GM21737 (cell line): ENCODE measurements at regions not wholly inside any gene's neighbourhood (a gene's known extent, or its start where the extent isn't known, plus 50 kb on each side); places are given as distances from the start of the nearest gene placed in this dataset.

Experiments used
- ATAC-seq: cut with Tn5 transposase; IDR thresholded peaks from one replicate; pipeline ENCODE4 v1.9.1; 2021; ENCODE audit warnings: mild to moderate bottlenecking, moderate library complexity; ENCODE audit not compliant: unreplicated experiment

DNA sequence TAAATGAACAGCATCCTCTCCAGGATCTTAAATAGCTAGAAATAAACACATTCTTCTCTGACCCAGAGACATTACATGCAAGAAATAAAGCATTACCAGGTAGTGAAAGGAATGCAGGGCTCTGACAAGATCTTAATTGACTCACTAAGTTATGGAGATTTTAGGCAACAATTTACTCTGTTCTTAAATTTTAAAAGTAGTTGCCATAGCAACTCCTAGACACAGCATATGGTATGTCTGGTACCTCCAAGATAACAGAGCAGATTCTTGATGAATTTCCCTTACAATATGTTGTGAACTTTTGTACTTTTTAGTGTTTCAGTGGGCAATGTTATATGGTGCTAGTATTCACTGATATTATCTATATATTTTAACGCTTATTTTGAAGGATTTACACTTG lies 76.7 kb upstream of the G2E3 start:
- ATAC-seq: no peak

- no peak for ATAC-seq
Observed at GRCh38 chr14:30484201-30484600, 74.8 kb upstream of the G2E3 start.

DNA sequence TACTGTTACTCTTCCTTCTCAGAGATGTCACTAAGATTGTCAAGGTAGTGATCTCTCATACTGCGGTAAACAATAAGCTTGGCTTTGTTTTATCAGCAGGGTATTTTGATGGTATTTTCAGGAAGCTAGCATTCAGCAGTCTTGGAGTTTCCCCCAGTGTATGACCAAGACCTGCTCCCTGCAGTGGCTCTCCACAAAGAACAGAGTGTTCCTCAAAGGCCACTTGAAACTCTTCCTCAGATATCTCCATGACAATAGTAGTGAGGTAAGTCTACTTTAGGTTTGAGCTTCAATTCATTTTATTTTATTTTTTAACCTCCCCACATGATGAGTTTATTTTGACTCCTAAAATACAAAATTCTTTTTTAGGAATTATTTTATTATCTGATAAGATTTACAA lies 74.0 kb upstream of the G2E3 start:
- no peak for ATAC-seq

DNA sequence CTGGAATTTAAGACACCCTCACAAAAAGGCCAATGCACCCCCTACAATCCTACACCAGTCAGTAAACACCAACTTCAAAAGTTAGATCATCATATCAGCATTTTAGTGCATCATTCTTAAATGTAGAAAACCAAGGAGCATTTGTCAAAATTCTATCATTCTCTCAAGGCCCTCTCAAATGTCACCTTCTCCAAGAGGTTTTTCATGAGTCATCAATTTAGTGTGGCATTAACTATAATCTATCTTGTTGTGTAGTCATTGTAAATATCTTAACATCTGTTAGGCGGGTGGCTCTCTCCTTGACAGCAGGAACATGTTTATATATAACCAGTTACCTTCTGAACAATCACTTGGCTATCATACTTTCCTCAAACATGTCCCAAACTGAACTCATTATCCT lies 62.1 kb upstream of the G2E3 start:
- ATAC-seq: no peak

- no peak for ATAC-seq
Observed at GRCh38 chr14:30499358-30499757, 59.6 kb upstream of the G2E3 start.

DNA sequence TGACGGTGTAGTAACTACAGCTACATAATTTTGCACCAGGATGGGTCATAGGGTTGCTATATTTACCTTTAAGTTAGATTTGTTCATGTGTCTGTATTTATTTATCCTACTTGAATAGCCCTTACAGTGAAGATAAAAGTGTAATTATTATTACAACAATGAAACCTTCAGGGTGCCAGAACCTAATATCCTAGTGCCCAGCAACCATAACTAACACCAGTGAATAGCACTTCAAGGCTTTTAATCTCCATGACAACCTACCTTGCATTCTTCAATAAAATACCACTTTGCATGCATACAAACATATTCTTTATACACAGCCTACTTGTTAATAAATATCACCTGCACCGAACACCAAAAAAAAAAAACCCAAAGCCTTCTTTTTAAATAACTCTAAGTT lies 58.7 kb upstream of the G2E3 start:
- no peak for ATAC-seq

DNA sequence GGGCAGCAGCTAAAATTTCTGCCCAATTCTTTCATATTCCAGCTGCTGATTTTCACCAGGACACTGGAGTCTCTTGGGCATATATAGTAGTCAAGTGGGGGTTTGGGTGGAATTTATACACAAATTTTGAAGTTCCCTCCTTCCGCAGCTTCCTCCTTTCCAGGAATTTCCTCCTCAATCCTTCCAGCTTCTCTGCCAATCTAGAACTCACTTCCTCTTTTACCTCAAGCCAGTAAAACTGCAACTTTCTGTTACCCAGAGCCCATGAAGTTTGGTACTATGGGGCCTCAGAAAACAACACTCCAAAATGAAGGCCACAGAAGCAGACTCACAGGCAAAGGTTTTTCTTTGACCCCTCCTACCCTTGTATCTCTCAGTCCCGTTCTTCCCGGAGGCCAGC lies 51.7 kb upstream of the G2E3 start:
- ATAC-seq: no peak
